H9 (cell line): ENCODE measurements at regions not wholly inside any gene's neighbourhood (a gene's known extent, or its start where the extent isn't known, plus 50 kb on each side); places are given as distances from the start of the nearest gene placed in this dataset.

Experiments used
- DNase-seq: peaks from one replicate; pipeline ENCODE4 v3.0.0-alpha.2; 2017
- H2AFZ ChIP-seq: one replicate; pipeline ENCODE4 v1.6.1; 2013; ENCODE audit warnings: mild to moderate bottlenecking, low read length, control low read depth, moderate library complexity
- H2AK5ac ChIP-seq: 2 replicates; pipeline ENCODE4 v1.6.1; 2013; ENCODE audit warnings: low read length, control low read depth, mixed read lengths; ENCODE audit not compliant: insufficient read length
- H2BK120ac ChIP-seq: one replicate; pipeline ENCODE4 v1.6.1; 2013; ENCODE audit warnings: low read depth, mild to moderate bottlenecking, low read length, control low read depth, inconsistent platforms; ENCODE audit not compliant: poor library complexity, severe bottlenecking
- H2BK12ac ChIP-seq: 2 replicates; pipeline ENCODE4 v1.6.1; 2013; ENCODE audit warnings: low read length, control low read depth, mixed read lengths, low read depth; ENCODE audit not compliant: insufficient read length
- H2BK15ac ChIP-seq: 2 replicates; pipeline ENCODE4 v1.6.1; 2013; ENCODE audit warnings: low read depth, low read length, control low read depth
- H2BK20ac ChIP-seq: one replicate; pipeline ENCODE4 v1.6.1; 2013; ENCODE audit warnings: low read depth, mild to moderate bottlenecking, low read length, control low read depth, inconsistent platforms; ENCODE audit not compliant: poor library complexity, severe bottlenecking
- H2BK5ac ChIP-seq: 2 replicates; pipeline ENCODE4 v1.6.1; 2013; ENCODE audit warnings: low read length, control low read depth, mixed read lengths; ENCODE audit not compliant: insufficient read length
- H3K14ac ChIP-seq: 2 replicates; pipeline ENCODE4 v1.6.1; 2013; ENCODE audit warnings: low read length, control low read depth; ENCODE audit not compliant: insufficient read depth
- H3K18ac ChIP-seq: 2 replicates; pipeline ENCODE4 v1.6.1; 2013; ENCODE audit warnings: low read depth, mild to moderate bottlenecking, mixed read lengths, low read length, control low read depth; ENCODE audit not compliant: insufficient read length
- H3K23ac ChIP-seq: 2 replicates; pipeline ENCODE4 v1.6.1; 2013; ENCODE audit warnings: low read length, control low read depth, mixed read lengths, low read depth; ENCODE audit not compliant: insufficient read length
- H3K23me2 ChIP-seq: 2 replicates; pipeline ENCODE4 v1.6.1; 2013; ENCODE audit warnings: low read depth, mild to moderate bottlenecking, mixed read lengths, low read length, control low read depth; ENCODE audit not compliant: insufficient read length, poor library complexity, severe bottlenecking
- H3K27ac ChIP-seq: 2 replicates; pipeline ENCODE4 v1.5.1; 2013; ENCODE audit warnings: low read length, control low read depth, mixed read lengths, low read depth; ENCODE audit not compliant: insufficient read length
- H3K27me3 ChIP-seq: 2 replicates; pipeline ENCODE4 v1.6.1; 2013; ENCODE audit warnings: low read length, control low read depth, inconsistent platforms; ENCODE audit not compliant: insufficient read depth
- H3K4ac ChIP-seq: 2 replicates; pipeline ENCODE4 v1.6.1; 2013; ENCODE audit warnings: low read depth, mild to moderate bottlenecking, control low read depth, inconsistent platforms, low read length, moderate library complexity
- H3K4me1 ChIP-seq: 2 replicates; pipeline ENCODE4 v1.6.1; 2013; ENCODE audit warnings: low read length, control low read depth, inconsistent platforms; ENCODE audit not compliant: insufficient read depth
- H3K4me2 ChIP-seq: 2 replicates; pipeline ENCODE4 v1.6.1; 2013; ENCODE audit warnings: low read length, control low read depth, mixed read lengths; ENCODE audit not compliant: insufficient read length, insufficient read depth
- H3K56ac ChIP-seq: 2 replicates; pipeline ENCODE4 v1.6.1; 2013; ENCODE audit warnings: low read depth, mild to moderate bottlenecking, mixed read lengths, low read length, control low read depth; ENCODE audit not compliant: insufficient read length
- H3K79me1 ChIP-seq: 2 replicates; pipeline ENCODE4 v1.6.1; 2013; ENCODE audit warnings: low read depth, mild to moderate bottlenecking, moderate library complexity, low read length, control low read depth, inconsistent platforms; ENCODE audit not compliant: insufficient read depth, poor library complexity, severe bottlenecking
- H3K79me2 ChIP-seq: 2 replicates; pipeline ENCODE4 v1.6.1; 2013; ENCODE audit warnings: low read length, control low read depth, inconsistent platforms; ENCODE audit not compliant: insufficient read depth
- H3K9ac ChIP-seq: 2 replicates; pipeline ENCODE4 v1.6.1; 2013; ENCODE audit warnings: low read length, control low read depth, mixed read lengths; ENCODE audit not compliant: insufficient read length; ENCODE audit errors: extremely low read depth
- H3K9me3 ChIP-seq: one replicate; pipeline ENCODE4 v1.6.1; 2013; ENCODE audit warnings: low read depth, low read length, inconsistent platforms; ENCODE audit not compliant: control insufficient read depth
- H3T11ph ChIP-seq: one replicate; pipeline ENCODE4 v1.6.1; 2013; ENCODE audit warnings: mild to moderate bottlenecking, low read length, control low read depth, inconsistent platforms
- H4K20me1 ChIP-seq: one replicate; pipeline ENCODE4 v1.6.1; 2013; ENCODE audit not compliant: control insufficient read depth, insufficient read length, insufficient read depth
- H4K5ac ChIP-seq: 2 replicates; pipeline ENCODE4 v1.6.1; 2013; ENCODE audit warnings: low read depth, mild to moderate bottlenecking, mixed read lengths, low read length, control low read depth; ENCODE audit not compliant: insufficient read length
- H4K8ac ChIP-seq: replicated peaks from 2 replicates; pipeline ENCODE4 v1.6.1; 2013; ENCODE audit warnings: low read length, control low read depth, mixed read lengths, low read depth; ENCODE audit not compliant: insufficient read length
- H4K91ac ChIP-seq: 2 replicates; pipeline ENCODE4 v1.6.1; 2013; ENCODE audit warnings: low read depth, mild to moderate bottlenecking, moderate library complexity, mixed read lengths, low read length, control low read depth; ENCODE audit not compliant: insufficient read length
- H3K27ac Mint-ChIP-seq, 3 experiments: 2 replicates in 2 of 3; 3 replicates in 1 of 3; pipeline ENCODE4 v1.8.0; 2020 to 2021; ENCODE audit warnings: mixed read lengths in 3 of 3, mild to moderate bottlenecking in 1 of 3, moderate library complexity in 1 of 3
- H3K27me3 Mint-ChIP-seq: 2 replicates; pipeline ENCODE4 v1.8.0; 2021; ENCODE audit warnings: low read depth, mild to moderate bottlenecking, moderate library complexity, mixed read lengths
- H3K36me3 Mint-ChIP-seq, 3 experiments: 2 replicates in 2 of 3; 3 replicates in 1 of 3; pipeline ENCODE4 v1.8.0; 2020 to 2021; ENCODE audit warnings: low read depth in 3 of 3, mixed read lengths in 3 of 3; ENCODE audit not compliant: insufficient read depth in 1 of 3
- H3K4me1 Mint-ChIP-seq, 2 experiments: 2 replicates each; pipeline ENCODE4 v1.8.0; 2020; ENCODE audit warnings: mixed read lengths in 2 of 2
- H3K4me3 Mint-ChIP-seq, 2 experiments: 2 replicates in 1 of 2; 3 replicates in 1 of 2; pipeline ENCODE4 v1.8.0; 2020 to 2021; ENCODE audit warnings: mild to moderate bottlenecking in 2 of 2, mixed read lengths in 2 of 2, moderate library complexity in 1 of 2
- H3K9me3 Mint-ChIP-seq, 2 experiments: 2 replicates in 1 of 2; 3 replicates in 1 of 2; pipeline ENCODE4 v1.8.0; 2020; ENCODE audit warnings: mild to moderate bottlenecking in 2 of 2, mixed read lengths in 2 of 2, moderate library complexity in 1 of 2
- CTCF ChIP-seq: fragments of 200-600 bp; sonication (generic); conservative IDR thresholded peaks from 3 replicates; pipeline ENCODE4 v1.8.0; 2021; ENCODE audit warnings: antibody characterized with exemption, mild to moderate bottlenecking
- WGBS: extraction: QIAGEN DNeasy Blood & Tissue Kit; methylation state at CpG from one replicate; pipeline ENCODE4 v1.1.7; 2013; ENCODE audit warnings: missing lambda C conversion rate, low lambda C conversion rate, mixed read lengths; ENCODE audit not compliant: insufficient read length; ENCODE audit errors: extremely low coverage; 5-methylcytosine and 5-hydroxymethylcytosine counted together

DNA sequence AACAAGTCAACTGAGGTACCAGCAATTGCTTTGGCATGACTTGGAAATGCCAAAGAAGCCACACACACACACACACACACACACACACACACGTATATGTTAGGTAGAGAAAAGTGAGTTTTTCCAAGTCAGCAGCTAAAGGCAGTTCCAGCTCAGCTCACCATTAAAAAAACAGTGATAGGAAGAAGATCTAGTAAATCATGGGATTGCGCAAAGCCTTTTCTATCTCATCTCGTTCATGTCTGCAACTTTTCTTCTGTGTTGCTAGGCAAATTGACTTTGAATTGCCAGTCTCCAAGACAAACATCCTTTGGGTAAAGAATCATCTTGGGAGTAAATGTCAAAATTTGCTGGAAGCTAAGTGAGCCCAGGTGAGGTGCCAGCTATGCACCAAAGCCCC, 500.1 kb downstream of the ENC1 start:
- Mint-ChIP-seq H3K9me3 (no peaks in the 10 kb centered on the region), H3K4me3 (no peak overlapping the region), H3K4me1 (peaks cover 6 to 8% of the 10 kb centered on the region in 2 experiments), H3K36me3 (no peaks in the 10 kb centered on the region; a peak in 1 of 7 replicates), H3K27ac (no peak overlapping the region), H3K27me3 (no peaks in the 10 kb centered on the region; the same call in 1 of the 2 replicates)
- Histone ChIP-seq H3K23ac (no peak overlapping the region), H2BK12ac (no peak overlapping the region), H2AK5ac (no peak overlapping the region), H4K20me1 (no peaks in the 10 kb centered on the region), H2AFZ (no peak overlapping the region), H4K5ac (no peak overlapping the region), H4K91ac (no peak overlapping the region), H3K4me1 (peaks cover 2% of the 10 kb centered on the region; the same call in 1 of the 2 replicates), H3K79me1 (no peaks in the 10 kb centered on the region), H3K9ac (no peak overlapping the region), H3K4me2 (no peak overlapping the region), H3K27me3 (no peaks in the 10 kb centered on the region), H3K14ac (no peak overlapping the region), H3K9me3 (no peaks in the 10 kb centered on the region), H4K8ac (no peak overlapping the region), H3K56ac (no peak overlapping the region), H3T11ph (no peak overlapping the region), H3K79me2 (no peaks in the 10 kb centered on the region), H3K23me2 (no peaks in the 10 kb centered on the region), H3K4ac (no peak overlapping the region), H2BK20ac (no peak overlapping the region), H2BK120ac (no peak overlapping the region), H3K27ac (no peak overlapping the region), H2BK15ac (no peak overlapping the region), H2BK5ac (no peak overlapping the region), H3K18ac (no peak overlapping the region)
- no peak for DNase-seq
- no CpG with 5 or more reads among the region's 3 CpGs for WGBS
- no peak for TF ChIP-seq CTCF
